ENCODE measurements at regions not wholly inside any gene's neighbourhood (a gene's known extent, or its start where the extent isn't known, plus 50 kb on each side); places are given as distances from the start of the nearest gene placed in this dataset.
"Not testable (repeated sequence)": the region's sequence is repeated elsewhere in the genome, so short reads cannot be mapped to it uniquely, and the experiment has no call there.

DNA sequence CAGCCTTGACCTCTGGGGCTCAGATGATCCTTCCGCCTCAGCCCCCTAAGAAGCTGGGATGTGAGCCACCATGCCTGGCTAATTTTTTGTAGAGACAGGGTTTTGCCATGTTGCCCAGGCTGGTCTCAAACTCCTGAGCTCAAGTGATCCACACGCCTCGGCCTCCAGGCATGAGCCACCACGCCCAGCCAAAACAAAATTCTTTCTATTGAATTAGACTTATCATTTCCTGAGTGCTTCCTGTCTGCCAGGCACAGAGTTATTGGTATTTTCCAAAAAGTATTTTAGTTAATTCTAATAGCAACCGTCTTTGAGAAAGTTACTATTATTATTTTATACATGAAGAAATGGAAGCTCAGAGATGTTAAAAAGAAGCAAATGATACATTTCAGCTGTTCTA lies 61.4 kb upstream of the LMO2 start:
- H3K4me1 Mint-ChIP-seq = no peaks in the 10 kb centered on the region
- no peak for DNase-seq
- no peak overlapping the region for H3K27ac Mint-ChIP-seq
- H3K27me3 Mint-ChIP-seq (ENCODE audit: low read depth in 3 of 3) = peaks cover 0 to 17% (median 3%) of the 10 kb centered on the region in 3 donors
- no peaks in the 10 kb centered on the region for H3K36me3 Mint-ChIP-seq
- H3K9me3 Mint-ChIP-seq = no peaks in the 10 kb centered on the region
- no peak overlapping the region for H3K4me3 Mint-ChIP-seq

DNA sequence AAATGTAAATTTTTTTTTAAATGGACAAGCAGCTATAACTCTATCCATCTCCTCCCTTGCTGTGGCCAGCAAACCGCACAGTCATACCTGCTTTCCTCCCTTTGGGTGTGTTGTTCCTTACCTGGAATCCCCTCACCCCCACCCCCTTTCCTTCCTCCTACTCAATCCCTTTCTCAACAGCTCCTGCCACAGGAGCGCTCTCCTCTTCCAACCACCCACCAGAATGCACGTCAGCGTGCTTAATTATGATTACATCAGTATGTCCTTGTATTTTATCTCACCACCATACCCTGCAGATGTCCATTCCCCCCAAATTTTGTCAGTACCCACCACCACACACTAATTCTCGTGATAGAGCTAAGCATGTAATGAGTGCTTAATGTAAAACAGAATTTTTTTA lies 60.9 kb upstream of the LMO2 start:
- Mint-ChIP-seq H3K4me3 (no peak overlapping the region), H3K9me3 (no peaks in the 10 kb centered on the region), H3K4me1 (no peaks in the 10 kb centered on the region), H3K27ac (no peak overlapping the region), H3K27me3 (ENCODE audit: low read depth in 3 of 3) (peaks cover 0 to 17% (median 3%) of the 10 kb centered on the region in 3 donors), H3K36me3 (no peaks in the 10 kb centered on the region)
- DNase-seq = no peak

DNA sequence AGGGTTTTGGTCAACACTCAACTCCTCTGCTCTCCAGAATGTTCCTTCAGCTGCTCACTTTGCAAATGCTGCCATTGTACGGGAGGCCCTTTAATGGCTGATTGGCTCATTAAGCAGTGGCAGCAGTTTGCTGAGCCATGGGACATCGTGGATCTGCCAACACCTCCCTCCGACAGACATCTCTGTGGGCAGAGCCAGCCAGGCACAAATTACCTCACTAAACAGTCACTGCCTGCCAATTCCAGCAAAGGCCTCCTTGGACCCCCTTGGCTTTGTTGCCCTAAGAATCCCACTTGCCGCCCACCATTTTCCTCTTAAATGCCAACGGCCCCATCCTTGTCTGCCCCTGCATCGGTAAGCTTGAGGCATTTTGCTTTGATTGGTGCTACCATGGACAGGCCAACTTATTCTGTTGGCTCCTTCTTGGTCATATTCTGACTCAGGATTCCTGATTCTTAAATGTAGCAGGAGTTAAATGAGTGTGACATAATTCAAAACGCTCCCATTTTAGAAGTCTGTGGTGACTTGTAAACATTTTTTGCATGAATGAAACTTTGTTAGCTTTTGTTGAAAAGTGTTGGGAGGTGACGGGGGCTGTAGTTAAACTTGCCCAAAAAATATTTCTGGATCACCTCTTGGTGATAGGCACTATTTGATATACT lies 57.5 kb upstream of the LMO2 start:
- H3K27ac Mint-ChIP-seq = no peak overlapping the region
- no peaks in the 10 kb centered on the region for H3K9me3 Mint-ChIP-seq
- H3K4me1 Mint-ChIP-seq = no peaks in the 10 kb centered on the region
- no peaks in the 10 kb centered on the region for H3K36me3 Mint-ChIP-seq
- H3K27me3 Mint-ChIP-seq (ENCODE audit: low read depth in 3 of 3) = peaks cover 0 to 8% (median 6%) of the 10 kb centered on the region in 3 donors
- no peak for DNase-seq
- no peak overlapping the region for H3K4me3 Mint-ChIP-seq

DNA sequence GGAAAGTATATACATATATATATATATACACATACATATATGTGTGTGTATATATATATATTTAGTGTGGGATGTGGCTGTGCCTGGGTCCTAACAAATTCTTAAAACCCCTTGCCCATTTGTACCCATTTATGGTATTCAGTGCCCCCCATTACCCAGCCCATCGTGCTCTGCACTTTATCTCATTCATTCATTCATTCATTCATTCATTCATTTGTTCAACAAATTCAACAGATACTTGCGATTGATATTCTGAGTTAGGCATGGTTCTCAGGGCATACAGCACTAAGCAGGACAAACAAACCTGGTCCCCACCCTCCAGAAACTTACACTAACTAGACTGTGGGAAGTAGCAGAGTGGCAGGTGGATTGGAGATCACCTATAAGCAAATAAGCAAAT lies 56.6 kb upstream of the LMO2 start:
- Mint-ChIP-seq H3K9me3 (no peaks in the 10 kb centered on the region), H3K36me3 (no peaks in the 10 kb centered on the region), H3K4me3 (no peak overlapping the region), H3K27me3 (ENCODE audit: low read depth in 3 of 3) (peaks cover 0 to 7% (median 6%) of the 10 kb centered on the region in 3 donors), H3K4me1 (no peaks in the 10 kb centered on the region), H3K27ac (no peak overlapping the region)
- DNase-seq = no peak

DNA sequence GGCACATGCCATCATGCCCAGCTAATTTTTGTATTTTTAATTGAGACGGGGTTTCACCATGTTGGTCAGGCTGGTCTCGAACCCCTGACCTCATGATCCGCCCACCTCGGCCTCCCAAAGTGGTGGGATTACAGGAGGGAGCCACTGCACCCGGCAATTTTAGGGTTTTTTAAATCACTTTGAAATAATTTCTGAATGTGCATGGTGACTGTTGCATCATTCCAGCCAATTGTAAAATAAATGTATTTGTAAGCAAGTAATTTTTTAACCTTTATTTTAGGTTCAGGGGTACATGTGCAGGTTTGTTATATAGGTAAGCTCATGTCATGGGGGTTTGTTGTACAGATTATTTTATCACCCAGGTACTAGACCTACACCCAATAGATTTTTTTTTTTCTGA lies 56.0 kb upstream of the LMO2 start:
- not testable (repeated sequence) for H3K36me3 Mint-ChIP-seq; DNase-seq; H3K4me1 Mint-ChIP-seq; H3K4me3 Mint-ChIP-seq; H3K27me3 Mint-ChIP-seq (ENCODE audit: low read depth in 3 of 3); H3K9me3 Mint-ChIP-seq; H3K27ac Mint-ChIP-seq

DNA sequence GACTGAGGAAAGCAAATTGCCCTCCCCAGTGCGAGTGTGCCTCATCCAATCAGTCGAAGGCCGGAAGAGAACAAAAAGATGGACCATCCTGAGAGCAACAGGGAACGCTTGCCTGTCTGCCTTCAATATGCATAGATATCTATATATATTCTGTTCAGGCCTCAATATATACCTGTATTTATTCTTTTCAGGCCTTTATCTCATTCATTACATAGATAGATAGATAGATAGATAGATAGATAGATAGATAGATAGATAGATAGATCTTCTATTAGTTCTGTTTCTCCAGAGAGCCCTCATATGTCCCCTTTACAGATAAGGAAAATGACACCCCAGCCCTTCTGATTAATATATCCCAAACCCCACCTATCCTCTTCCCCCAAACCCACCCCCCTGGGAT lies 55.1 kb upstream of the LMO2 start:
- no peak for DNase-seq
- Mint-ChIP-seq H3K4me1 (no peaks in the 10 kb centered on the region), H3K36me3 (no peaks in the 10 kb centered on the region), H3K4me3 (no peak overlapping the region), H3K27ac (no peak overlapping the region), H3K9me3 (no peaks in the 10 kb centered on the region), H3K27me3 (ENCODE audit: low read depth in 3 of 3) (peaks cover 5 to 9% (median 7%) of the 10 kb centered on the region in 3 donors)

DNA sequence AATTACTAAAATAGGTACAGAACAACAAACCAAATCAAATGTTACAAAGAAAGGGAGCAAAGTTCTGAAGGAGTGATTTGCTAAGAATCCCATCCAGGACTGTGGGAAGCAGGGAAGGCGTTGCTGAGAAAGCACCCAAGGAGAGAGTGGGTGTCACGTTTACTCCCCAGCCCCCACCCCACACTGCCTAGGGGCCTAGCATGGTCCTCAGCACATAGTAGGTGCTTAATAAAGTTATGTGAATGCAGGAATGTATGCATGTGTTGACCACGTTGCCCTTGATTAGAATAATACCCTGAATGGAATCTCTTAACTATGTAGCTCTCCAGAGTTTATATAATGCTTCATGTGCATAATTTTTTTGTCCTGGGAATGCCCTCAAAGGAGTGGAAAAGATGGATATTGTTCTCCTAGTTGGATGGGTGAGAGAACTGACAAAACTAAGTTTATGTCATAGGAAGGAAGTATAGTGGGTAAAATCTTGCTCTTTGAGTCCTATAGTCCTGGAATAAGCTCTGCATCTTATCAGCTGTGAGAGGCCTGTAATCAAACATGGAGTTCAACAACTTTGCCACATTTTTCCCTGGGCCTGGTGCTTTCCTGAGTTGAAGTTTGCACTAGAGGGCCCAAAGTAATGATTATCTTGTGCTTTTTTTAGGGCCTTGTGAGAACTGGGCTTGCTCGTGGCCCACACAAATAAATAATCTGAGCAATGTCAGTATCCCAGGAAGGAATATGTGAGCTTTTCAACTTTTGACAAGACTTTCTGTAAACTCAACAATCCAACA lies 53.8 kb upstream of the LMO2 start:
- H3K36me3 Mint-ChIP-seq = no peaks in the 10 kb centered on the region
- no peaks in the 10 kb centered on the region for H3K9me3 Mint-ChIP-seq
- H3K4me1 Mint-ChIP-seq = no peaks in the 10 kb centered on the region
- DNase-seq = no peak
- H3K4me3 Mint-ChIP-seq = no peak overlapping the region
- H3K27ac Mint-ChIP-seq = no peak overlapping the region
- peaks cover 6 to 8% (median 7%) of the 10 kb centered on the region in 3 donors for H3K27me3 Mint-ChIP-seq (ENCODE audit: low read depth in 3 of 3)

DNA sequence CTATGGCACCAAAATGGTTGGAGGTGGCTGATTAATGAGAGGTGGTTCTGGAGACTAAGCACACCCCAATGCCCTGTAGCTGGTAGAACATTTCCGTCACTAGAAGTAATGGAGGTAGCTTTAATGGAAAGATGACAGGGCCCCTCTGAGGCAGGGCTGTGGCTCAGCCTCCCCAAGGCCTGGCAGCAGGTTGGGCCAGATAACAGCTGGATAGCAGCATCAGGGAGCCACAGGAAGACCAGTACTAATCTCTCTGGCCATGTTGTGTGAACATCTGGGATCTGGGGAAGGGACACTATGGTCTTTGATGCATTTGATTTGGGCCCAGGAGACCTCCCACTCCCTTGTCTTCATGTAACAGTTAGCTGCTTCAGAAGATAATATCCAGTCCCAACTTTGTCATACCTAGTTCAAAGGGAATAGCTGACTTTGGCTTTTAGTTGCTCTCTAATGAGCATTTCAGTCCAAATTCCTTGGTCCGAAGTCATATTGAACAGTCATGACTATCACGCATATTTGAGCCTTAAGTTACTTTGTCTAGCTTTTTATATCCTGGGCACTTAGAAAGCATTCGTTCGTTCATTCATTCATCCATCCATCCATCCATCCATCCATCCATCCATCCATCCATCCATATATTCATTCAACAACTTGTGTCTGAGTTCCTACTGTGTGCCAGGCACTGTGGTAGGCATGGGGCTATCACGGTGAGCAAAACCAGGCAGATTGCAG lies 53.0 kb upstream of the LMO2 start:
- Mint-ChIP-seq H3K36me3 (no peaks in the 10 kb centered on the region), H3K9me3 (no peaks in the 10 kb centered on the region), H3K4me3 (no peak overlapping the region), H3K4me1 (no peaks in the 10 kb centered on the region), H3K27ac (no peak overlapping the region), H3K27me3 (ENCODE audit: low read depth in 3 of 3) (peaks cover 6 to 8% (median 7%) of the 10 kb centered on the region in 3 donors)
- no peak for DNase-seq

DNA sequence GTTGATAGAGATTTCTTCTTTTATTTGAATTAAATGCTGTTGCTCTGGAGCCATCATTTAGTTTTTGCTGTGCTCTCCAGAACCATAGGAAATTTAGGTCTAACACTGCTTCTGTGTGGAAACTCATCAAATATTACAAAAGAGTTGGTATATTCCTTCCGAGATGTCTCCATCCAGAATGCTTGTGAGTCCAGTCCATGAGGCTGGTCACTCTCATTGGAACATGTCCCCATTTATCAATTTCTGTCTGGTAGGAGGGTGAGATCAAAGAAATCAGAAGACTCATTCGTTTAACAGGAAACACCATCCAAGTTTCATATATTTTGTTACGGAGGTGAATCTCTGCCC lies 52.4 kb upstream of the LMO2 start:
- H3K27me3 Mint-ChIP-seq (ENCODE audit: low read depth in 3 of 3) = peaks cover 4 to 8% (median 6%) of the 10 kb centered on the region in 3 donors
- H3K36me3 Mint-ChIP-seq = no peaks in the 10 kb centered on the region
- no peaks in the 10 kb centered on the region for H3K9me3 Mint-ChIP-seq
- no peaks in the 10 kb centered on the region for H3K4me1 Mint-ChIP-seq
- DNase-seq = no peak
- no peak overlapping the region for H3K4me3 Mint-ChIP-seq
- H3K27ac Mint-ChIP-seq = no peak overlapping the region

DNA sequence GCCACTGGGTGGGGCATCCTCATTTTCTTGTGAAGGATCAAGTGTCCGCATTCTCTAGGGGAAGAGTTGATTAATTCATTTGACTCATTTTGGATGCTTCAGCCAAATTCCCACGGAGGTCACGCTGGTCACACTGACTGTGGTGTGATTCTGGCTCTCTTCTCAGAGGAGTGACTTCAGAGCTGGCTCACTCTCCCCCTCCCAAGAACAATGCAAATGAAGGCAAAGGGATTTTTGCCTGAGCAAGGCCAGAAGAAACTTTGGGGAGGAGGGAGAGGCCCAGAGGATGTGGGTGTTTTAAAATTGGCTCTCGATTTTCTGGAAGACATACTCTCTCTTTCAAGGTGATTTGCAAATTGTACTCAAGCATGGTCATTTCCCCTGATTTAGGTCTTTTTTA lies 51.1 kb upstream of the LMO2 start:
- H3K27me3 Mint-ChIP-seq (ENCODE audit: low read depth in 3 of 3) = peaks cover 0 to 8% (median 6%) of the 10 kb centered on the region in 3 donors

DNA sequence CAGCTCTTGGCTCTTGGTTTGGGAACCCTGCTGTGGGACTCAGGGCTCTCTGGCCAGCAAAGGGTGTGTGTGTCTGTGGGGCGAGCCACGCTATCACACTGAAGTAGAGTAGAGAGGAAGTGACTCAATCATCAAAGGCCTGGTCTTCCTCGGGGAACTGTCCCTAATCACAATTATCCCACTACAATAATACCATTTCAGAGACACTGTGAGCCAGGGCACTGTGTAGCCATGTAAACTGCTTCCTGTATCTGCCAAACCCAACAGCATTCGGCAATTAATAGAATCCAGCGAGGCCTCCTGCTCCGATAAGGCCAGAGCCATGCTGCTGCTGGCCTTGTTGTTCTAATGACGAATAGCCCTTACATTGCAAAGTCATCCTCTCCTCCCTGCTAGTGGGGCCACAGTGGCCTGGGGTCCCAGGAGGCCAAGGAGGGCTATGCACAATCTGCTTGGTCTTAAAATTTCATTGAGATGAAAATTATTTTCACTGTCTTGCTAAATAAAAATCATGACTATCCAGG lies 49.8 kb upstream of the LMO2 start:
- no peaks in the 10 kb centered on the region for H3K36me3 Mint-ChIP-seq
- H3K4me1 Mint-ChIP-seq = no peaks in the 10 kb centered on the region
- DNase-seq = no peak
- no peaks in the 10 kb centered on the region for H3K9me3 Mint-ChIP-seq
- H3K4me3 Mint-ChIP-seq = no peak overlapping the region
- no peak overlapping the region for H3K27ac Mint-ChIP-seq
- peaks cover 4 to 10% (median 5%) of the 10 kb centered on the region in 3 donors for H3K27me3 Mint-ChIP-seq (ENCODE audit: low read depth in 3 of 3)

More for the DNA sequence above, 51.1 kb upstream of the LMO2 start:
- Mint-ChIP-seq H3K27ac (no peak overlapping the region), H3K36me3 (no peaks in the 10 kb centered on the region), H3K4me1 (no peaks in the 10 kb centered on the region), H3K9me3 (no peaks in the 10 kb centered on the region), H3K4me3 (no peak overlapping the region)
- DNase-seq = no peak
